Loucy (cell line): ENCODE measurements at regions not wholly inside any gene's neighbourhood (a gene's known extent, or its start where the extent isn't known, plus 50 kb on each side); places are given as distances from the start of the nearest gene placed in this dataset.

Experiments used
- CTCF ChIP-seq: fragments of 200-600 bp; sonication (generic); conservative IDR thresholded peaks from 2 replicates; pipeline ENCODE4 v1.5.1; 2014; ENCODE audit warnings: mild to moderate bottlenecking, antibody characterized with exemption, low read length
- EZH2phosphoT487 ChIP-seq: fragments of 200-600 bp; IDR thresholded peaks from 2 replicates; pipeline ENCODE4 v1.6.1; 2018; ENCODE audit warnings: antibody characterized with exemption, mild to moderate bottlenecking, moderate library complexity, borderline replicate concordance

GRCh38 chr22:27576815-27577573 lies 224.6 kb downstream of the MN1 start:
- TF ChIP-seq CTCF: no peak
- no peak for TF ChIP-seq EZH2phosphoT487
